HG03060 (cell line): ENCODE measurements at regions not wholly inside any gene's neighbourhood (a gene's known extent, or its start where the extent isn't known, plus 50 kb on each side); places are given as distances from the start of the nearest gene placed in this dataset.
"Not testable (repeated sequence)": the region's sequence is repeated elsewhere in the genome, so short reads cannot be mapped to it uniquely, and the experiment has no call there.

Experiments
- ATAC-seq: cut with Tn5 transposase; IDR thresholded peaks from one replicate; pipeline ENCODE4 v1.9.1; 2021; ENCODE audit warnings: low read depth, moderate number of reproducible peaks; ENCODE audit not compliant: unreplicated experiment

- no peak for ATAC-seq
Measured at GRCh38 chr6:134421501-134421900, 103.6 kb upstream of the SGK1 start.

- ATAC-seq: no peak
Measured at GRCh38 chr6:134420614-134421181, 102.8 kb upstream of the SGK1 start.

DNA sequence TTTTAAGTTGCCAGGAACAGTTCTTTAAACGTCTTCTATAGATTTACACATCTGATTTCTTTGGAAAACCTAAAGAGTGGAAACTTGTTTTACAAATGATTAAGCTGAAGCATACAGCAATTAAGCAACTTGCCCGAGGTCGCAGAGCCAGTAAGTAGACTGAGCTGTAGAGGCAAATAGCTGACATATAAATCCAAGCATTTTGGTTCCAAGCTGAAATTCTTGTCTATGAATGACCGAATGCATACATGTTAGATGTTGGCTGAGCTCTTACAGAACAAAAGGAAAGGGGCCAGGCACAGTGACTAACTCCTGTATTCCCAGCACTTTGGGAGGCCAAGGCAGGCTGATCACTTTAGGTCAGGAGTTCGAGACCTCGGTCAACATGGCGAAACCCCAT is 101.8 kb upstream of the SGK1 start:
- no peak for ATAC-seq

DNA sequence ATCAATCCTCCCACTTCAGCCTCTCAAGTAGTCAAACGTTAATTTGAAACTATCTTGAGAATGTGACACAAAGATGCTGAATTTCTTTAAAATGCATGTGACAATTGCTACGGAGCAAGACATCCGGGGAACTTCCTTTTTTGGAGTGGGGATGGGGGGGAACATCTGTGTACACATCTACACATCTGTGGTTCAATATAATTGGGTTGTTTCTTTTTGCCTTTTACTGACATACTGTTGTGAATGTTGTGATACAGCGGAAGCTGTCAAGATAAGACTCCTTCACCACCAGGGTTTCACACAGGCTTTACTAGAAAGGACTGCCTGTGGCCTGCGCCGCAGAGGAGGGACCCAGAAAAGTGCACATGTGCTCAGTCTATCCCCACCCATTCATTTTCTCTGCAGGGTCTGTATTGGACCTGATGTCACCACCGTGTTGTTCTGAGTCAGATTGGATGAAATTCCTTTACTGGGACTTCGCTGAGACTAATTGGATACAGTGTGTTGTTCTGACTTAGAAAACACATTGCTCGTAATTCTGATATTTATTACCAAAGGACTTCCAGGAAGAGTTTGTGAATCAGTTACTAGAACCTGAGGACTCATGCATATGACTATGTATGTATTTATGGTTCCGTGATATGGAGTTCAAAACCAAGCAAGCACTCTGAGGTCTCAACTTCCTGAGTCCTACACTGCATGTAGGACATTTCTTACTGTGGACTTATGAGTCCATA is 98.7 kb upstream of the SGK1 start:
- ATAC-seq: no peak

- ATAC-seq: no peak
Measured at GRCh38 chr6:134415656-134416055, 97.7 kb upstream of the SGK1 start.

- no peak for ATAC-seq
Measured at GRCh38 chr6:134415194-134415593, 97.3 kb upstream of the SGK1 start.

GRCh38 chr6:134414793-134415192 is 96.9 kb upstream of the SGK1 start:
- no peak for ATAC-seq

DNA sequence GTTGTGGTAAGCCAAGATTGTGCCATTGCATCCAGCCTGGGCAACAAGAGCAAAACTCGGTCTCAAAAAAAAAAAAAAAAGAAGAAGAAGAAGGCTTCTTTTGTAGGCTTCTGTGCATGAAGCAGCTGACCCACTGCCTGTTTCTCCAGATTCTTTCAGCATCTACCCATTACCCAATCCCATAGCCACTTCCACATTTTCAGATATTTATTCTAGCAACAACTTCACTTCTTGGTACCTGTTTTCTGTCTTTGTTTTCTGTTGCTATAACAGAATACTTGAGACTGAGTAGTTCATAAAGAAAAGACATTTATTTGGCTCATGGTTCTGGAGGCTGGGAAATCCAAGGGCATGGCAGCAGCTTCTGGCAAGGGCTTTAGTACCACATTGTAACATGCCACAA is 95.3 kb upstream of the SGK1 start:
- ATAC-seq: no peak

DNA sequence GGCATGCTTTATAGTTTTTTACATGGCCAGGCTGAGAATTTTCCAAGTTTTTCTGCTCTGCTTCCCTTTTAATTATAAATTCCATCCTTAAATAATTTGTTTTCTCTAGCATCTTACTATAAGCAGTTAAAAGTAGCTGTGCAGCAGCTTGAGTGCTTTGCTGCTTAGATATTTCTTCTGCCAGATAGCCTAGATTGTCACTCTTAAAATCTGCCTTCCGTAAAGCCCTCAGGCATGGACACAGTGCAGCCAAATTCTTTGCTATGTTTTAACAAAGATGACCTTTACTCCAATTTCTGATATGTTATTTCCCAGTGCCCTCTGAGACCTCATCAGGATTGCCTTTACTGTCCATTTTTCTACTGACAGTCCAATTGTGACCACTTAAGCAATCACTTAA is 92.6 kb upstream of the SGK1 start:
- no peak for ATAC-seq

GRCh38 chr6:134407791-134408190 is 89.9 kb upstream of the SGK1 start:
- ATAC-seq: no peak

DNA sequence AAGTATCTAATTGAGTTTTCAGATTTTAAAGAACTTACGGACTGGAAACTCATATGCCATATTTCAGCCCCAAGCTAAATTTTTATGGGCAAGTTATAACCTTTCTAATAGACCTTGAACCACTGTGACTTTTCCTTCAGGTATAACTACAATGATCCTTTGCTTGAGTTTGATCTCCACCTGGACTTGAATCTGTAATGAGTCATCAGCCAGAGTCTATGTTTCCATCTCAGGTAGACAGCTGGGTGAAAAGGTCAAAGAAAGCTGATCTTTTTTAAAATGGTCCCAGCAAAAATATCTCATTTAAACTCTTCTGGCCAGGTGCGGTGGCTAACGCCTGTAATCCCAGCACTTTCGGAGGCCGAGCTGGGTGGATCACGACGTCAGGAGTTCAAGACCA is 88.4 kb upstream of the SGK1 start:
- no peak for ATAC-seq

DNA sequence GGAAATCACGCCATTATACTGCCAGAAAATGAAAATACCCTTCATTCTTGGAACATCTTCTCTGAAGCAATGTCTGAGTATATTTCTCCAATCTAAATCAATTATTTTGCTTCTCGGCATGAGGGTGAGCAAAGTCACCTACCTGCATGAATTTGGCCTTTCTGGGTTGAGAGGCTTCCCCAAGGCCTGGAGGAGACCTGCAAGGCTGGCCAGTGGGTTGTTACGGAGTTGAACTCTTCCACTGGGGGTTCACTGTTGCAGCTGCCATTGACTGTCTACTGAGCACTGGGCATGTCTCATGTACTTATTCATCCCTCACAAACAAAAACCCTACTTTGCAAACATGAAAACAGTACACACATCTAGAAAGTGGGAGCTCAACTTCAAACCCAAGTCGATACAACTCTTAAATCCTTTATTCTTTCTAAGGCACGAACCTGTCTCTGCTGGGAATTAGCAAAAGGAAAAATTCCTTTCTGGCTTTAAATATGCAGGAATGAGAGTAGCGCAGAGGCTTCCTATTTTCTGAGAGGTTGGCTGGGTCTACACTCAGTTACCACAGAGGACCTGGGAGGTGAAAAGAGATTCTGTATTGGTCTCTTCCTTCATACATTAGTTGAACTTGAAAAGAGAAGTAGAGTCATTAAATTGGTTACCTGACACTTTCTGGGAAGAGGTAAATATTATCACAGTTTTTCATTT is 87.6 kb upstream of the SGK1 start:
- ATAC-seq: no peak

GRCh38 chr6:134403312-134403711 is 85.4 kb upstream of the SGK1 start:
- ATAC-seq: not testable (repeated sequence)

DNA sequence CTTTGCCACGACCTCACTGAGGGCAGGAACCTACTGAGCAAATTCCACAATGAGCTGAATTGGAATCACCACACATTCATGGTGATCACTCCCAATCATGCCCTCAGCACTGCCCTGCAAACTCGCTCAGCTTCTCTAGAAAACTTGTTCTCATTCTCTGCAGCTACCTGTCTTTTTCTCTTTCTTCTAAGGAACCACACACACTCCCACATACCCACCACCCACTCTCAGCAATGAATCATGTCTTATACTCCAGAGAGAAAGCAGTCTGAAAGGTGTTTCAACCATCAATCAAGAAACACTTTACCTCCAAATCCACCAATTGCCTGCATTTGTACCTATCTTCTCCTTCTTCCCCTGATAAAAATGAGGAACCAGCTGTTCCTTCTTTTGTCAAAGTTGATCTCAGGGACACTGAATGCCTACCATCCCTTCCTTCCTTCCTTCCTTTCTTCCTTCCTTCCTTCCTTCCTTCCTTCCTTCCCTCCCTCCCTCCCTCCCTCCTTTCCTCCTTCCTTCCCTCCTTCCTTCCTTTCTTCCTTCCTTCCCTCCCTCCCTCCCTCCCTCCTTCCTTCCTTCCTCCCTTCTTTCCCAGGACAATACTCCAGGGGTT is 84.6 kb upstream of the SGK1 start:
- ATAC-seq: no peak

DNA sequence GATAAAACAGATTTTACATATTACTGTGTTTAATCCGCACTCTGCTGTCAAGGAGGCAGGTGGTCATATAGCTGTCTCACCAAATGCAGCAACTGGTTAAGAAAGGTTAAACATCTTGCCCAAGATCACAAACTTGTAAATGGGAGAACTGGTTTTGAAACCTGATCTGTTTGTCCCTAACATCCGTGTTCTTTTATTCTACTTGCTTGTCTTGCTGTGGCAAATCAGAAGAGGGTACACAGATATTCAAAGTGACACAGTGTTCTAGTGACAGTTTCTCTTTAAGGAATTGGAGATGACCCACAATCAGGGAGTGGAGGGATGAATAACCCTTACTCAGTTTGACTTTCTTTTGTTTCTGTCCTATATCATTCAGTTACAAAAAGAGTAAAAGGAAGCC is 83.0 kb upstream of the SGK1 start:
- no peak for ATAC-seq

DNA sequence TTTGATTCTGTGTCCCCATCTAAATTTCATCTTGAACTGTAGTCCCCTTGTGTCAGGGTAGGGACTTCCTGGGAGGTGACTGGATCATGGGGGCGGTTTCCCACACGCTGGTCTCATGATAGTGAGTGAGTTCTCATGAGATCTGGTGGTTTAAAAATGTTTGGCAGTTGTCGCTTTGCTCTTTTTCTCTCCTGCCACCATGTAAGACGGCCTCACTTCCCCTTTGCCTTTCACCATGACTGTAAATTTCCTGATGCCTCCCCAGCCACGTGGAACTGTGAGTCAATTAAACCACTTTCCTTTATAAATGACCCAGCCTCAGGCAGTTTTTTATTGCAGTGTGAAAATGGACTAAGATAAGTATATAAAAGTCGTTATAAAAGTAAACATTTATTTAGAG is 80.5 kb upstream of the SGK1 start:
- ATAC-seq: no peak

- ATAC-seq: no peak
Measured at GRCh38 chr6:134397676-134398075, 79.8 kb upstream of the SGK1 start.

DNA sequence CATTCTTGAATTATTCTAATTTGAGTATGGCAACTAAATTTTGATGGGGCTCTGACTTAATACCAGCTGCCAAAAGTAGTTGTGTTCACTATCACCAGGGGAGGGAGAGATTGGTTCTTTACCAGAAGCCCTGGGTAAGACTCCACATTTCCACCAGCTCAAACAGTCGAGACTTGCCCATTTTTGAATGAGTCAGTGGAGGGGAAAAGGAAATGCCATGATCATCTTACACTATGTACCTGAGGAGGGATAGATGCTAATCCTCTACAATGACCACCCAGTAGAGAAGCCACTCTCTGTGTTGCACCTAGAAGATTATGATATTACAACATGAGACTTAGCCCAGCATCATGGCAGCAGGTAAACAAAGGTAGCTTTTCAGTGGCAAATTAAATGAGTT is 77.0 kb upstream of the SGK1 start:
- no peak for ATAC-seq

- ATAC-seq: no peak
Measured at GRCh38 chr6:134394208-134394607, 76.3 kb upstream of the SGK1 start.

GRCh38 chr6:134391205-134391604 is 73.3 kb upstream of the SGK1 start:
- no peak for ATAC-seq

DNA sequence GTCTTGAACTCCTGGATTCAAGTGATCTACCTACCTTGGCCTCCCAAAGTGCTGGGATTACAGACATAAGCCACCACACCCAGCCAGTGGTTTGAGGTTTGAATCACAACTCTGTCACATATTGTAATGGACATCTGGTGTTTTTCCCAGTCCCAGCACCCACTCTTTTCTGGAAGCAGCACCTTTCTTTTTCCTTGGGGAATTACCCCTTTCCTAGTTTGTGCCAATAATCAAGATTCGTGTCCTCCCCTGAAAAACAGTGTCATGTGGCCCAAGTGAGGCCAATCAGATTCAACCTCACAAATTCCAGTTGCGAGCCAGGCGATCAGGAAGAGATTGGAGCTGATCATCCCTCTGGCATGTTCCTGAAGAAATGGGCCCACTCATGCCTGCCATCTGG is 71.7 kb upstream of the SGK1 start:
- no peak for ATAC-seq

GRCh38 chr6:134389129-134389528 is 71.2 kb upstream of the SGK1 start:
- no peak for ATAC-seq
